ENCODE measurements at regions not wholly inside any gene's neighbourhood (a gene's known extent, or its start where the extent isn't known, plus 50 kb on each side); places are given as distances from the start of the nearest gene placed in this dataset.

DNA sequence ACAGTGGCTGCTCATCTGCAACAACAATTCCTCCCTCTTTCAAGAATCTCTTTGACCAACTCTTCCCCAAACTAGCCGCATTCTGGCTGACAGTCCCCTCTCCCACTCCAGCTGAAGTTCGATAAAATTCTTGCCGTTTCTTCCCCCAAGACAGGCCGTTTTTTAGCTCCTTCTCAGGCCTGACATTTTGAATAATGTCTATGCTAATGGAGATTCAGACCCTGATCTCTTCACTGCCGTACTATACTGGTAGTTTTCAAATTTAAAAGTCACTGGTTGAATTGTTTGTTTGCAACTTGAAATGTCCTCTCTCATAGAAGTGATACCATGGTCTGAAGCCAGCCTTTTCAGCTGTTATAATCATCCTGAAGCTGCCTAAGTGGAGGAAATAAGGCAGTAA, 65.9 kb upstream of the AMN1 start:
- TF ChIP-seq CTCF (IDR thresholded peaks at IDR 0.05) (no peak), EZH2 (IDR thresholded peaks at IDR 0.05; ENCODE audit: borderline replicate concordance, insufficient read depth, low read depth, low read length, poor library complexity, severe bottlenecking) (no peak)

Data from B cell (primary cell).